ENCODE measurements at regions not wholly inside any gene's neighbourhood (a gene's known extent, or its start where the extent isn't known, plus 50 kb on each side); places are given as distances from the start of the nearest gene placed in this dataset.
A peak's percentile ranks its signal among the peaks of the same experiment; 100 is the strongest.

- Histone ChIP-seq H3K4me3 (no peak overlapping the region), H3K4me1 (no peaks in the 10 kb centered on the region), H3K9me3 (no peaks in the 10 kb centered on the region), H3K27me3 (ENCODE audit: low read depth) (no peaks in the 10 kb centered on the region), H3K27ac (no peak overlapping the region), H3K36me3 (no peaks in the 10 kb centered on the region)
- intact Hi-C loops (cut with DNase I) = no loop called here
- ATAC-seq = no peak
- DNase-seq = no peak
- TF ChIP-seq CTCF (IDR thresholded peaks at IDR 0.05) = no peak
Measured at GRCh38 chr15:97870771-97871170, 89.7 kb upstream of the ARRDC4 start.

- Histone ChIP-seq H3K27ac (no peak overlapping the region), H3K36me3 (no peaks in the 10 kb centered on the region), H3K27me3 (ENCODE audit: low read depth) (peaks cover 6% of the 10 kb centered on the region), H3K4me1 (no peaks in the 10 kb centered on the region), H3K4me3 (no peak overlapping the region), H3K9me3 (no peaks in the 10 kb centered on the region)
- TF ChIP-seq CTCF (IDR thresholded peaks at IDR 0.05) = no peak
- DNase-seq (no peak), ATAC-seq (no peak)
- intact Hi-C loops (cut with DNase I) = no loop called here
Measured at GRCh38 chr15:97874139-97874538, 86.4 kb upstream of the ARRDC4 start.

- DNase-seq = no peak
- intact Hi-C loops (cut with DNase I) = no loop called here
- H3K36me3 ChIP-seq = no peaks in the 10 kb centered on the region
- H3K9me3 ChIP-seq = no peaks in the 10 kb centered on the region
- peak overlapping the region; percentile 36 for H3K4me3 ChIP-seq
- peak in 1 of 2 donors; percentile 38 for ATAC-seq
- H3K27ac ChIP-seq = no peak overlapping the region
- H3K27me3 ChIP-seq (ENCODE audit: low read depth) = peaks cover 6% of the 10 kb centered on the region
- TF ChIP-seq CTCF (IDR thresholded peaks at IDR 0.05) = no peak
- H3K4me1 ChIP-seq = no peaks in the 10 kb centered on the region
Measured at GRCh38 chr15:97875025-97875512, 85.4 kb upstream of the ARRDC4 start.

GRCh38 chr15:97875513-97876280 lies 84.8 kb upstream of the ARRDC4 start:
- Histone ChIP-seq H3K9me3 (no peaks in the 10 kb centered on the region), H3K4me1 (no peaks in the 10 kb centered on the region), H3K27me3 (ENCODE audit: low read depth) (peaks cover 6% of the 10 kb centered on the region), H3K4me3 (peak overlapping the region; percentile 36), H3K27ac (no peak overlapping the region), H3K36me3 (no peaks in the 10 kb centered on the region)
- peak; percentile 12 to 76 for ATAC-seq
- TF ChIP-seq CTCF (IDR thresholded peaks at IDR 0.05) = peak; percentile 18
- intact Hi-C loops (cut with DNase I) = no loop called here
- DNase-seq = peak; percentile 58

- no peak for ATAC-seq
- no peak for TF ChIP-seq CTCF (IDR thresholded peaks at IDR 0.05)
- Histone ChIP-seq H3K4me3 (no peak overlapping the region), H3K4me1 (no peaks in the 10 kb centered on the region), H3K9me3 (no peaks in the 10 kb centered on the region), H3K27me3 (ENCODE audit: low read depth) (peaks cover 6% of the 10 kb centered on the region), H3K27ac (no peak overlapping the region), H3K36me3 (no peaks in the 10 kb centered on the region)
- DNase-seq = no peak
- intact Hi-C loops (cut with DNase I) = no loop called here
Measured at GRCh38 chr15:97876281-97876675, 84.2 kb upstream of the ARRDC4 start.
